H9 (cell line): ENCODE measurements at regions not wholly inside any gene's neighbourhood (a gene's known extent, or its start where the extent isn't known, plus 50 kb on each side); places are given as distances from the start of the nearest gene placed in this dataset.

Experiments used
- DNase-seq: peaks from one replicate; pipeline ENCODE4 v3.0.0-alpha.2; 2017
- H2AFZ ChIP-seq: one replicate; pipeline ENCODE4 v1.6.1; 2013; ENCODE audit warnings: mild to moderate bottlenecking, low read length, control low read depth, moderate library complexity
- H2AK5ac ChIP-seq: 2 replicates; pipeline ENCODE4 v1.6.1; 2013; ENCODE audit warnings: low read length, control low read depth, mixed read lengths; ENCODE audit not compliant: insufficient read length
- H2BK120ac ChIP-seq: one replicate; pipeline ENCODE4 v1.6.1; 2013; ENCODE audit warnings: low read depth, mild to moderate bottlenecking, low read length, control low read depth, inconsistent platforms; ENCODE audit not compliant: poor library complexity, severe bottlenecking
- H2BK12ac ChIP-seq: 2 replicates; pipeline ENCODE4 v1.6.1; 2013; ENCODE audit warnings: low read length, control low read depth, mixed read lengths, low read depth; ENCODE audit not compliant: insufficient read length
- H2BK15ac ChIP-seq: 2 replicates; pipeline ENCODE4 v1.6.1; 2013; ENCODE audit warnings: low read depth, low read length, control low read depth
- H2BK20ac ChIP-seq: one replicate; pipeline ENCODE4 v1.6.1; 2013; ENCODE audit warnings: low read depth, mild to moderate bottlenecking, low read length, control low read depth, inconsistent platforms; ENCODE audit not compliant: poor library complexity, severe bottlenecking
- H2BK5ac ChIP-seq: 2 replicates; pipeline ENCODE4 v1.6.1; 2013; ENCODE audit warnings: low read length, control low read depth, mixed read lengths; ENCODE audit not compliant: insufficient read length
- H3K14ac ChIP-seq: 2 replicates; pipeline ENCODE4 v1.6.1; 2013; ENCODE audit warnings: low read length, control low read depth; ENCODE audit not compliant: insufficient read depth
- H3K18ac ChIP-seq: 2 replicates; pipeline ENCODE4 v1.6.1; 2013; ENCODE audit warnings: low read depth, mild to moderate bottlenecking, mixed read lengths, low read length, control low read depth; ENCODE audit not compliant: insufficient read length
- H3K23ac ChIP-seq: 2 replicates; pipeline ENCODE4 v1.6.1; 2013; ENCODE audit warnings: low read length, control low read depth, mixed read lengths, low read depth; ENCODE audit not compliant: insufficient read length
- H3K23me2 ChIP-seq: 2 replicates; pipeline ENCODE4 v1.6.1; 2013; ENCODE audit warnings: low read depth, mild to moderate bottlenecking, mixed read lengths, low read length, control low read depth; ENCODE audit not compliant: insufficient read length, poor library complexity, severe bottlenecking
- H3K27ac ChIP-seq: 2 replicates; pipeline ENCODE4 v1.5.1; 2013; ENCODE audit warnings: low read length, control low read depth, mixed read lengths, low read depth; ENCODE audit not compliant: insufficient read length
- H3K27me3 ChIP-seq: 2 replicates; pipeline ENCODE4 v1.6.1; 2013; ENCODE audit warnings: low read length, control low read depth, inconsistent platforms; ENCODE audit not compliant: insufficient read depth
- H3K4ac ChIP-seq: 2 replicates; pipeline ENCODE4 v1.6.1; 2013; ENCODE audit warnings: low read depth, mild to moderate bottlenecking, control low read depth, inconsistent platforms, low read length, moderate library complexity
- H3K4me1 ChIP-seq: 2 replicates; pipeline ENCODE4 v1.6.1; 2013; ENCODE audit warnings: low read length, control low read depth, inconsistent platforms; ENCODE audit not compliant: insufficient read depth
- H3K4me2 ChIP-seq: 2 replicates; pipeline ENCODE4 v1.6.1; 2013; ENCODE audit warnings: low read length, control low read depth, mixed read lengths; ENCODE audit not compliant: insufficient read length, insufficient read depth
- H3K56ac ChIP-seq: 2 replicates; pipeline ENCODE4 v1.6.1; 2013; ENCODE audit warnings: low read depth, mild to moderate bottlenecking, mixed read lengths, low read length, control low read depth; ENCODE audit not compliant: insufficient read length
- H3K79me1 ChIP-seq: 2 replicates; pipeline ENCODE4 v1.6.1; 2013; ENCODE audit warnings: low read depth, mild to moderate bottlenecking, moderate library complexity, low read length, control low read depth, inconsistent platforms; ENCODE audit not compliant: insufficient read depth, poor library complexity, severe bottlenecking
- H3K79me2 ChIP-seq: 2 replicates; pipeline ENCODE4 v1.6.1; 2013; ENCODE audit warnings: low read length, control low read depth, inconsistent platforms; ENCODE audit not compliant: insufficient read depth
- H3K9ac ChIP-seq: 2 replicates; pipeline ENCODE4 v1.6.1; 2013; ENCODE audit warnings: low read length, control low read depth, mixed read lengths; ENCODE audit not compliant: insufficient read length; ENCODE audit errors: extremely low read depth
- H3K9me3 ChIP-seq: one replicate; pipeline ENCODE4 v1.6.1; 2013; ENCODE audit warnings: low read depth, low read length, inconsistent platforms; ENCODE audit not compliant: control insufficient read depth
- H3T11ph ChIP-seq: one replicate; pipeline ENCODE4 v1.6.1; 2013; ENCODE audit warnings: mild to moderate bottlenecking, low read length, control low read depth, inconsistent platforms
- H4K20me1 ChIP-seq: one replicate; pipeline ENCODE4 v1.6.1; 2013; ENCODE audit not compliant: control insufficient read depth, insufficient read length, insufficient read depth
- H4K5ac ChIP-seq: 2 replicates; pipeline ENCODE4 v1.6.1; 2013; ENCODE audit warnings: low read depth, mild to moderate bottlenecking, mixed read lengths, low read length, control low read depth; ENCODE audit not compliant: insufficient read length
- H4K8ac ChIP-seq: replicated peaks from 2 replicates; pipeline ENCODE4 v1.6.1; 2013; ENCODE audit warnings: low read length, control low read depth, mixed read lengths, low read depth; ENCODE audit not compliant: insufficient read length
- H4K91ac ChIP-seq: 2 replicates; pipeline ENCODE4 v1.6.1; 2013; ENCODE audit warnings: low read depth, mild to moderate bottlenecking, moderate library complexity, mixed read lengths, low read length, control low read depth; ENCODE audit not compliant: insufficient read length
- H3K27ac Mint-ChIP-seq, 3 experiments: 2 replicates in 2 of 3; 3 replicates in 1 of 3; pipeline ENCODE4 v1.8.0; 2020 to 2021; ENCODE audit warnings: mixed read lengths in 3 of 3, mild to moderate bottlenecking in 1 of 3, moderate library complexity in 1 of 3
- H3K27me3 Mint-ChIP-seq: 2 replicates; pipeline ENCODE4 v1.8.0; 2021; ENCODE audit warnings: low read depth, mild to moderate bottlenecking, moderate library complexity, mixed read lengths
- H3K36me3 Mint-ChIP-seq, 3 experiments: 2 replicates in 2 of 3; 3 replicates in 1 of 3; pipeline ENCODE4 v1.8.0; 2020 to 2021; ENCODE audit warnings: low read depth in 3 of 3, mixed read lengths in 3 of 3; ENCODE audit not compliant: insufficient read depth in 1 of 3
- H3K4me1 Mint-ChIP-seq, 2 experiments: 2 replicates each; pipeline ENCODE4 v1.8.0; 2020; ENCODE audit warnings: mixed read lengths in 2 of 2
- H3K4me3 Mint-ChIP-seq, 2 experiments: 2 replicates in 1 of 2; 3 replicates in 1 of 2; pipeline ENCODE4 v1.8.0; 2020 to 2021; ENCODE audit warnings: mild to moderate bottlenecking in 2 of 2, mixed read lengths in 2 of 2, moderate library complexity in 1 of 2
- H3K9me3 Mint-ChIP-seq, 2 experiments: 2 replicates in 1 of 2; 3 replicates in 1 of 2; pipeline ENCODE4 v1.8.0; 2020; ENCODE audit warnings: mild to moderate bottlenecking in 2 of 2, mixed read lengths in 2 of 2, moderate library complexity in 1 of 2
- WGBS: extraction: QIAGEN DNeasy Blood & Tissue Kit; methylation state at CpG from one replicate; pipeline ENCODE4 v1.1.7; 2013; ENCODE audit warnings: missing lambda C conversion rate, low lambda C conversion rate, mixed read lengths; ENCODE audit not compliant: insufficient read length; ENCODE audit errors: extremely low coverage; 5-methylcytosine and 5-hydroxymethylcytosine counted together
- TF ChIP-seq, protein P1 (sequence below): fragments of 200-600 bp; sonication (generic); conservative IDR thresholded peaks from 3 replicates; pipeline ENCODE4 v1.8.0; 2021; ENCODE audit warnings: antibody characterized with exemption, mild to moderate bottlenecking

DNA sequence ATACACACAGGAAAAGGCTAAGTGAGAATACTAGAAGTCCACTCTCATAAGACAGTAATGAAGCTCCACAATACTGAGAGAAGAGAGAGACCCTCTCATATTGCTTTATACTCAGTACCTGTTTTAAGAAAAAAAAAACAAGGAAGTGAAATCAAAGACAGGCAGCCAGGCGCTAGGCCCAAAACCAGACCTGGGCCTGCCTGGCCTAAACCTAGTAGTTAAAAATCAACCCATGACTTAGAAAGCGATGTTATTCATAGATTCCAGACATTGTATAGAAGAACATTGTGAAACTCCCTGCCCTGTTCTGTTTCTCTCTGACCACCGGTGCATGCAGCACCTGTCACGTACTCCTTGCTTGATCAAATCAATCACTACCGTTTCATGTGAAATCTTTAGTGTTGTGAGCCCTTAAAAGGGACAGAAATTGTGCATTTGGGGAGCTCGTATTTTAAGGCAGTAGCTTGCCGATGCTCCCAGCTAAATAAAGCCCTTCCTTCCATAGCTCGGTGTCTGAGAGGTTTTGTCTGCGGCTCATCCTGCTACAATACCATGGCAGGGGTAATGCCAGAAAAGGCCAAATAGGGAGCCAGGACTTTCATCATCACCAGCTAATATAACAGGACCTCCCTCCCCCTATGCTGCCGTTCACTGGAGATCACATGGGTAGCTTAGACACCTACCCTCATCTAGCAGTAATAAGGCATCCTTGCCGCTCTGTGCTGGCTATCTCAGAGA is 1294.1 kb downstream of the NSUN3 start:
- H2AFZ ChIP-seq = no peak overlapping the region
- H3K79me1 ChIP-seq = no peaks in the 10 kb centered on the region
- H3K9ac ChIP-seq = no peak overlapping the region
- H2BK12ac ChIP-seq = no peak overlapping the region
- no peak overlapping the region for H3K27ac ChIP-seq
- no peak overlapping the region for H3K4ac ChIP-seq
- H3K9me3 ChIP-seq = no peaks in the 10 kb centered on the region
- no peaks in the 10 kb centered on the region for H3K79me2 ChIP-seq
- H3K14ac ChIP-seq = no peak overlapping the region
- H3K9me3 Mint-ChIP-seq = no peaks in the 10 kb centered on the region
- H3K4me1 Mint-ChIP-seq = peaks cover 26 to 40% of the 10 kb centered on the region in 2 experiments
- no peak overlapping the region for H3K23ac ChIP-seq
- no CpG with 5 or more reads among the region's 11 CpGs for WGBS
- H3K23me2 ChIP-seq = no peaks in the 10 kb centered on the region
- no peak overlapping the region for H3K56ac ChIP-seq
- H3K27ac Mint-ChIP-seq = peak overlapping the region in 1 of 3 experiments; percentile 85; a peak in 1 of 7 replicates
- no peak overlapping the region for H3K18ac ChIP-seq
- H2AK5ac ChIP-seq = no peak overlapping the region
- H4K20me1 ChIP-seq = no peaks in the 10 kb centered on the region
- H3K4me2 ChIP-seq = no peak overlapping the region
- no peak overlapping the region for H2BK20ac ChIP-seq
- TF ChIP-seq, protein P1, sequence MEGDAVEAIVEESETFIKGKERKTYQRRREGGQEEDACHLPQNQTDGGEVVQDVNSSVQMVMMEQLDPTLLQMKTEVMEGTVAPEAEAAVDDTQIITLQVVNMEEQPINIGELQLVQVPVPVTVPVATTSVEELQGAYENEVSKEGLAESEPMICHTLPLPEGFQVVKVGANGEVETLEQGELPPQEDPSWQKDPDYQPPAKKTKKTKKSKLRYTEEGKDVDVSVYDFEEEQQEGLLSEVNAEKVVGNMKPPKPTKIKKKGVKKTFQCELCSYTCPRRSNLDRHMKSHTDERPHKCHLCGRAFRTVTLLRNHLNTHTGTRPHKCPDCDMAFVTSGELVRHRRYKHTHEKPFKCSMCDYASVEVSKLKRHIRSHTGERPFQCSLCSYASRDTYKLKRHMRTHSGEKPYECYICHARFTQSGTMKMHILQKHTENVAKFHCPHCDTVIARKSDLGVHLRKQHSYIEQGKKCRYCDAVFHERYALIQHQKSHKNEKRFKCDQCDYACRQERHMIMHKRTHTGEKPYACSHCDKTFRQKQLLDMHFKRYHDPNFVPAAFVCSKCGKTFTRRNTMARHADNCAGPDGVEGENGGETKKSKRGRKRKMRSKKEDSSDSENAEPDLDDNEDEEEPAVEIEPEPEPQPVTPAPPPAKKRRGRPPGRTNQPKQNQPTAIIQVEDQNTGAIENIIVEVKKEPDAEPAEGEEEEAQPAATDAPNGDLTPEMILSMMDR = no peak
- H3T11ph ChIP-seq = no peak overlapping the region
- no peak overlapping the region for H2BK120ac ChIP-seq
- no peak overlapping the region for H4K5ac ChIP-seq
- no peak overlapping the region for H3K4me3 Mint-ChIP-seq
- no peaks in the 10 kb centered on the region for H3K27me3 Mint-ChIP-seq
- no peak for DNase-seq
- H3K4me1 ChIP-seq = peaks cover 2% of the 10 kb centered on the region; the same call in 1 of the 2 replicates
- H3K27me3 ChIP-seq = no peaks in the 10 kb centered on the region
- no peak overlapping the region for H2BK15ac ChIP-seq
- no peaks in the 10 kb centered on the region; a peak in 1 of 7 replicates for H3K36me3 Mint-ChIP-seq
- no peak overlapping the region for H2BK5ac ChIP-seq
- no peak overlapping the region for H4K8ac ChIP-seq
- H4K91ac ChIP-seq = no peak overlapping the region
